H9 (cell line): ENCODE measurements at regions not wholly inside any gene's neighbourhood (a gene's known extent, or its start where the extent isn't known, plus 50 kb on each side); places are given as distances from the start of the nearest gene placed in this dataset.

Experiments
- DNase-seq: peaks from one replicate; pipeline ENCODE4 v3.0.0-alpha.2; 2017
- H2AFZ ChIP-seq: one replicate; pipeline ENCODE4 v1.6.1; 2013; ENCODE audit warnings: mild to moderate bottlenecking, low read length, control low read depth, moderate library complexity
- H2AK5ac ChIP-seq: 2 replicates; pipeline ENCODE4 v1.6.1; 2013; ENCODE audit warnings: low read length, control low read depth, mixed read lengths; ENCODE audit not compliant: insufficient read length
- H2BK120ac ChIP-seq: one replicate; pipeline ENCODE4 v1.6.1; 2013; ENCODE audit warnings: low read depth, mild to moderate bottlenecking, low read length, control low read depth, inconsistent platforms; ENCODE audit not compliant: poor library complexity, severe bottlenecking
- H2BK12ac ChIP-seq: 2 replicates; pipeline ENCODE4 v1.6.1; 2013; ENCODE audit warnings: low read length, control low read depth, mixed read lengths, low read depth; ENCODE audit not compliant: insufficient read length
- H2BK15ac ChIP-seq: 2 replicates; pipeline ENCODE4 v1.6.1; 2013; ENCODE audit warnings: low read depth, low read length, control low read depth
- H2BK20ac ChIP-seq: one replicate; pipeline ENCODE4 v1.6.1; 2013; ENCODE audit warnings: low read depth, mild to moderate bottlenecking, low read length, control low read depth, inconsistent platforms; ENCODE audit not compliant: poor library complexity, severe bottlenecking
- H2BK5ac ChIP-seq: 2 replicates; pipeline ENCODE4 v1.6.1; 2013; ENCODE audit warnings: low read length, control low read depth, mixed read lengths; ENCODE audit not compliant: insufficient read length
- H3K14ac ChIP-seq: 2 replicates; pipeline ENCODE4 v1.6.1; 2013; ENCODE audit warnings: low read length, control low read depth; ENCODE audit not compliant: insufficient read depth
- H3K18ac ChIP-seq: 2 replicates; pipeline ENCODE4 v1.6.1; 2013; ENCODE audit warnings: low read depth, mild to moderate bottlenecking, mixed read lengths, low read length, control low read depth; ENCODE audit not compliant: insufficient read length
- H3K23ac ChIP-seq: 2 replicates; pipeline ENCODE4 v1.6.1; 2013; ENCODE audit warnings: low read length, control low read depth, mixed read lengths, low read depth; ENCODE audit not compliant: insufficient read length
- H3K23me2 ChIP-seq: 2 replicates; pipeline ENCODE4 v1.6.1; 2013; ENCODE audit warnings: low read depth, mild to moderate bottlenecking, mixed read lengths, low read length, control low read depth; ENCODE audit not compliant: insufficient read length, poor library complexity, severe bottlenecking
- H3K27ac ChIP-seq: 2 replicates; pipeline ENCODE4 v1.5.1; 2013; ENCODE audit warnings: low read length, control low read depth, mixed read lengths, low read depth; ENCODE audit not compliant: insufficient read length
- H3K27me3 ChIP-seq: 2 replicates; pipeline ENCODE4 v1.6.1; 2013; ENCODE audit warnings: low read length, control low read depth, inconsistent platforms; ENCODE audit not compliant: insufficient read depth
- H3K4ac ChIP-seq: 2 replicates; pipeline ENCODE4 v1.6.1; 2013; ENCODE audit warnings: low read depth, mild to moderate bottlenecking, control low read depth, inconsistent platforms, low read length, moderate library complexity
- H3K4me1 ChIP-seq: 2 replicates; pipeline ENCODE4 v1.6.1; 2013; ENCODE audit warnings: low read length, control low read depth, inconsistent platforms; ENCODE audit not compliant: insufficient read depth
- H3K4me2 ChIP-seq: 2 replicates; pipeline ENCODE4 v1.6.1; 2013; ENCODE audit warnings: low read length, control low read depth, mixed read lengths; ENCODE audit not compliant: insufficient read length, insufficient read depth
- H3K56ac ChIP-seq: 2 replicates; pipeline ENCODE4 v1.6.1; 2013; ENCODE audit warnings: low read depth, mild to moderate bottlenecking, mixed read lengths, low read length, control low read depth; ENCODE audit not compliant: insufficient read length
- H3K79me1 ChIP-seq: 2 replicates; pipeline ENCODE4 v1.6.1; 2013; ENCODE audit warnings: low read depth, mild to moderate bottlenecking, moderate library complexity, low read length, control low read depth, inconsistent platforms; ENCODE audit not compliant: insufficient read depth, poor library complexity, severe bottlenecking
- H3K79me2 ChIP-seq: 2 replicates; pipeline ENCODE4 v1.6.1; 2013; ENCODE audit warnings: low read length, control low read depth, inconsistent platforms; ENCODE audit not compliant: insufficient read depth
- H3K9ac ChIP-seq: 2 replicates; pipeline ENCODE4 v1.6.1; 2013; ENCODE audit warnings: low read length, control low read depth, mixed read lengths; ENCODE audit not compliant: insufficient read length; ENCODE audit errors: extremely low read depth
- H3K9me3 ChIP-seq: one replicate; pipeline ENCODE4 v1.6.1; 2013; ENCODE audit warnings: low read depth, low read length, inconsistent platforms; ENCODE audit not compliant: control insufficient read depth
- H3T11ph ChIP-seq: one replicate; pipeline ENCODE4 v1.6.1; 2013; ENCODE audit warnings: mild to moderate bottlenecking, low read length, control low read depth, inconsistent platforms
- H4K20me1 ChIP-seq: one replicate; pipeline ENCODE4 v1.6.1; 2013; ENCODE audit not compliant: control insufficient read depth, insufficient read length, insufficient read depth
- H4K5ac ChIP-seq: 2 replicates; pipeline ENCODE4 v1.6.1; 2013; ENCODE audit warnings: low read depth, mild to moderate bottlenecking, mixed read lengths, low read length, control low read depth; ENCODE audit not compliant: insufficient read length
- H4K8ac ChIP-seq: replicated peaks from 2 replicates; pipeline ENCODE4 v1.6.1; 2013; ENCODE audit warnings: low read length, control low read depth, mixed read lengths, low read depth; ENCODE audit not compliant: insufficient read length
- H4K91ac ChIP-seq: 2 replicates; pipeline ENCODE4 v1.6.1; 2013; ENCODE audit warnings: low read depth, mild to moderate bottlenecking, moderate library complexity, mixed read lengths, low read length, control low read depth; ENCODE audit not compliant: insufficient read length
- H3K27ac Mint-ChIP-seq, 3 experiments: 2 replicates in 2 of 3; 3 replicates in 1 of 3; pipeline ENCODE4 v1.8.0; 2020 to 2021; ENCODE audit warnings: mixed read lengths in 3 of 3, mild to moderate bottlenecking in 1 of 3, moderate library complexity in 1 of 3
- H3K27me3 Mint-ChIP-seq: 2 replicates; pipeline ENCODE4 v1.8.0; 2021; ENCODE audit warnings: low read depth, mild to moderate bottlenecking, moderate library complexity, mixed read lengths
- H3K36me3 Mint-ChIP-seq, 3 experiments: 2 replicates in 2 of 3; 3 replicates in 1 of 3; pipeline ENCODE4 v1.8.0; 2020 to 2021; ENCODE audit warnings: low read depth in 3 of 3, mixed read lengths in 3 of 3; ENCODE audit not compliant: insufficient read depth in 1 of 3
- H3K4me1 Mint-ChIP-seq, 2 experiments: 2 replicates each; pipeline ENCODE4 v1.8.0; 2020; ENCODE audit warnings: mixed read lengths in 2 of 2
- H3K4me3 Mint-ChIP-seq, 2 experiments: 2 replicates in 1 of 2; 3 replicates in 1 of 2; pipeline ENCODE4 v1.8.0; 2020 to 2021; ENCODE audit warnings: mild to moderate bottlenecking in 2 of 2, mixed read lengths in 2 of 2, moderate library complexity in 1 of 2
- H3K9me3 Mint-ChIP-seq, 2 experiments: 2 replicates in 1 of 2; 3 replicates in 1 of 2; pipeline ENCODE4 v1.8.0; 2020; ENCODE audit warnings: mild to moderate bottlenecking in 2 of 2, mixed read lengths in 2 of 2, moderate library complexity in 1 of 2
- CTCF ChIP-seq: fragments of 200-600 bp; sonication (generic); conservative IDR thresholded peaks from 3 replicates; pipeline ENCODE4 v1.8.0; 2021; ENCODE audit warnings: antibody characterized with exemption, mild to moderate bottlenecking
- WGBS: extraction: QIAGEN DNeasy Blood & Tissue Kit; methylation state at CpG from one replicate; pipeline ENCODE4 v1.1.7; 2013; ENCODE audit warnings: missing lambda C conversion rate, low lambda C conversion rate, mixed read lengths; ENCODE audit not compliant: insufficient read length; ENCODE audit errors: extremely low coverage; 5-methylcytosine and 5-hydroxymethylcytosine counted together

DNA sequence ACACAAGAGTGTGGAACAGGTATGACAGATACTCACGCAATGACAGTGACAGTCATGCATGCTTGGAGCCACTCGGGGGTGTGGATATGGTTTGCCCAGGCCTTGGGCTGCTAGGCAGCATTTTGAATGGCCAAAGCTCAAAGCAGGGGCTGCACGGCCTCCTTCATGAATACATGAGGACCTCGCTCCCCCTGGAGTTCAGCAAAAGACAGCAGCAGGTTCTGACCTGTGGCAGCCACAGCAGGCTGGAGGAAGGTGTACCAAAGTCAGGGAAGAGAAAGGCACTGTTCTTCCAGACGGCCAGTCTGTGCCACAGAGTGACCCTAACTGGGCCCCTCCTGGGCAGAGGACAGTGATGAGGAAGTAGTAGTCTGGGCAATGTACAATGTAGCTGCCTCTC is 88.2 kb upstream of the C2CD4B start:
- no peak overlapping the region for H2BK120ac ChIP-seq
- H3K23me2 ChIP-seq: no peaks in the 10 kb centered on the region
- Mint-ChIP-seq H3K4me3 (no peak overlapping the region), H3K36me3 (peaks cover 0 to 4% (median 0%) of the 10 kb centered on the region in 3 experiments; a peak in 1 of 7 replicates), H3K27me3 (peaks cover 16% of the 10 kb centered on the region), H3K9me3 (peaks cover 6 to 13% of the 10 kb centered on the region in 2 experiments), H3K4me1 (peaks cover 11 to 19% of the 10 kb centered on the region in 2 experiments), H3K27ac (no peak overlapping the region; a peak in 1 of 7 replicates)
- no peak overlapping the region for H4K91ac ChIP-seq
- no peak overlapping the region for H2AFZ ChIP-seq
- no peak overlapping the region for H3K27ac ChIP-seq
- no peaks in the 10 kb centered on the region for H3K79me2 ChIP-seq
- peak; percentile 27; the same call in 1 of the 3 replicates for TF ChIP-seq CTCF
- no peaks in the 10 kb centered on the region for H3K27me3 ChIP-seq
- no peaks in the 10 kb centered on the region for H3K4me1 ChIP-seq
- H3K9ac ChIP-seq: no peak overlapping the region
- H2BK15ac ChIP-seq: no peak overlapping the region
- no peak overlapping the region for H3K23ac ChIP-seq
- H3K14ac ChIP-seq: no peak overlapping the region
- H2AK5ac ChIP-seq: no peak overlapping the region
- H4K5ac ChIP-seq: no peak overlapping the region
- H3K4ac ChIP-seq: no peak overlapping the region
- H2BK20ac ChIP-seq: no peak overlapping the region
- no peak overlapping the region for H3K18ac ChIP-seq
- DNase-seq: peak; percentile 47
- H3K4me2 ChIP-seq: no peak overlapping the region
- H3K56ac ChIP-seq: no peak overlapping the region
- H4K20me1 ChIP-seq: no peaks in the 10 kb centered on the region
- H4K8ac ChIP-seq: no peak overlapping the region
- no peaks in the 10 kb centered on the region for H3K9me3 ChIP-seq
- H2BK5ac ChIP-seq: no peak overlapping the region
- H3T11ph ChIP-seq: no peak overlapping the region
- H3K79me1 ChIP-seq: no peaks in the 10 kb centered on the region
- H2BK12ac ChIP-seq: no peak overlapping the region
- WGBS: no CpG with 5 or more reads among the region's 5 CpGs
